DMS 273 treated with DMSO at 0.1 percent for 48 hours (cell line): ENCODE measurements at regions not wholly inside any gene's neighbourhood (a gene's known extent, or its start where the extent isn't known, plus 50 kb on each side); places are given as distances from the start of the nearest gene placed in this dataset.
"Not testable (repeated sequence)": the region's sequence is repeated elsewhere in the genome, so short reads cannot be mapped to it uniquely, and the experiment has no call there.

Experiments used
- DNase-seq: peaks from one replicate; lab custom pipeline; 2025; lab: John Stamatoyannopoulos, UW

- DNase-seq = no peak
Measured at GRCh38 chr12:30345744-30346471, 349.8 kb downstream of the IPO8 start.

- no peak for DNase-seq
Measured at GRCh38 chr12:30330565-30330964, 365.1 kb downstream of the IPO8 start.

- DNase-seq = no peak
Measured at GRCh38 chr12:30329281-30329680, 366.4 kb downstream of the IPO8 start.

DNA sequence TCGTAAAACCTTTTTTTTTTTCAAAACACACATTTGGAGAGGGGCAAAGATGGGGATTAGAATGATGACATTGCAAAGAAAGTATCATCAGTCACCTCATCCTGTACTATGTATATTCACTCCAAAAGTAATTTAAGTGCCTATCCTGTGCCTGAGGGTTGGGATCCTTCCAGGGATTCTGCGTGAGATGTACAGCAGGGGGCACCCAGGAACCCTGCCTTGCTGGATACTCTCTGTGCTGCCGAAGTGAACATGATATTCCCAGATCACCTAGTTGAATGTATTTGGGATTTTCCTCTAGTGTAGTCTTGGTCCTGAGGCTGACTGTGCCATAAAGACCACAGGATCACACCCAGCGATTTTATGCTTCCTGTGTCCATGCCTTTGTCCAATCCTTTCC lies 372.7 kb downstream of the IPO8 start:
- DNase-seq = no peak

- DNase-seq = no peak
Measured at GRCh38 chr12:30320561-30320960, 375.1 kb downstream of the IPO8 start.

DNA sequence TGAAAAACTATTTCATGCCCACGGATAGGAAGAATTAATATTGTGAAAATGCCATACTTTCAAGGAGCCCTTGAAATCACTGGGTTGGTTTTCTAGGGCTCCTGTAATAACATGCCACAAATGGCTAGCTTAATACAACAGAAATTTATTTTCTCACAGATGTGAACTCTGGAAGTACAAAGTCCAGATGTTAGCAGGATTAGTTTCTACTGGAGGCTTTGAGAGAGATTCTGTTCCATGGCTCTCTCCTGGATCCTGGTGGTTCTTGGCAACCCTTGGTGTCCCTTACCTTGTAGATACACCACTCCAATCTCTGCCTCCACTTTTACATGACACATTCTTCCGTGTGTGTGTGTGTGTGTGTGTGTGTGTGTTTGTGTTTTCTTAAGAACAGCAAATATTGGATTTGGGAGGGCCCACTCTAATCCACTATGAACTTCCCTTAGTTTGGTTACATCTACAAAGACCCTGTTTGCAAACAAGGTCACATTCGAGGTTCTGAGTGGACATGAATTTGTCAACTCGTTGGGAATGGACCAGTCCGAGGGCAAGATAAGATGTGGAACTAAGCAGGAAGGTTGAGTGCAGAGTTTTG lies 381.1 kb downstream of the IPO8 start:
- DNase-seq = no peak

DNA sequence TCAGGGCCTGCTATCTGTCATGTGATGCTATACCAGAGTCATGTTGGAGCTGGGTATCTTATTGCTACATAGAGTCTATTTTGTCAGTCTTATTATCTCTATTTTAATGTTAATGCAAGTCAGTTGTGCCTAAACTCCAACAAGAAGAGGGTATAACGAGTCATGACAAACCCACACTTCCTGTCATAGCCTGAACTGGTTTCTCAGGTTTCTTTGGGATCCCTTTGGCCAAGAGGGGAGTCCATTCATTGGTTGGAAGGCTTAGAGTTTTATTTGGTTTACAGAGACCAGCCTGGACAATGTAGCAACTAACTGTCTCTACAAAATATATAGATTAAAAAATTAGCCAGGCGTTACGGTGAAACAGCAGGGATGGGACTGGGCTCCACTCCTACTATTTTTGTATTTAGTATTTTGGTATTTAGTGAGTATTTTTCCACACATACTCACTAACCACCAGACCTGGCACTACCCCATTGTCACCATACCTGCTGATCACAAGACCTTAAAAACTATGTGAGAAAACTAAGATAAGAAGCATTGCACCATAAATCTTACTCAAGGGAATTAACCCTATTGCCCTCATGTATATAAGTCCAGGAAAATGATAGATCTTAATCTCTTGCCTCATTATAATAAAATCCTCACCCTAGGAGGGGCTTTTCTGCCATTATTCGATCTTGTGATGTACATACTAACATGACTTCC lies 387.5 kb downstream of the IPO8 start:
- DNase-seq = no peak

DNA sequence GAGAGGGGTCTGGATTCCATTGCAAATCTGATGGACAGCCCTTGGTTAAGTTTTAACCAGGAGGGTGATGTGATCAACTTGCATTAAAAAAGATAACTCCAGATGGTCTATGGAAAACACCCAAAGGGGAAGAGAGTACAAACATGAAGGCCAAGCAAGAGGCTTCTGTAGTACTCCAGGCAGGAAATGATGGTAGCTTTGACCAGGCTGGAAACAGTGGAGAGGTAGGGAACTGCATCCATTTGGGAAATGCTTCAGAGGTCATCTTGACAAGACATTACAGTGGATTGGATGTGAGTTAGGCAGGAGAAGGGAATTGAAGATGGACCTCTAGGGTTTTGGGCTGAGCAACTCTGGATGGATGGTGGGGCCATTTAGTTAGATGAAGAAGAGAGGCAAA lies 391.1 kb downstream of the IPO8 start:
- DNase-seq = no peak

DNA sequence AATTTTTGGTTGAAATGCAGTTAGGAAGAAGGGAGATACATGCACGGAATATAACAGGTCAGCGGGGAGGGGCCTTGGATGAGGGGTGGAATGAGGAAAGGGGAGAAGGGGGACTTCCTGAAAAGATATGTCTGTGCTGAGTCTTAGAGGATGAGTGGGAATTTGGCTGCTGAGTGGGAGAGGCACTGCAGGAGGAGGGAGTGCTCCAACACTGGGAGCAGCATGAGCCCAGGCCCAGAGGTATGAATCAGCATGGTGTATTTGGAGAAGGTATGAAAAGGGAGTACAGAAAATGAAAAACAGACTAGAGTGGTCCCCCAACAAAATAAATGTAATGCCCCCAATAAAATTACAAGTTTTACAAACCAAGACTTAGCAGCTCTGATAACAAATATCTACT lies 394.4 kb downstream of the IPO8 start:
- no peak for DNase-seq

DNA sequence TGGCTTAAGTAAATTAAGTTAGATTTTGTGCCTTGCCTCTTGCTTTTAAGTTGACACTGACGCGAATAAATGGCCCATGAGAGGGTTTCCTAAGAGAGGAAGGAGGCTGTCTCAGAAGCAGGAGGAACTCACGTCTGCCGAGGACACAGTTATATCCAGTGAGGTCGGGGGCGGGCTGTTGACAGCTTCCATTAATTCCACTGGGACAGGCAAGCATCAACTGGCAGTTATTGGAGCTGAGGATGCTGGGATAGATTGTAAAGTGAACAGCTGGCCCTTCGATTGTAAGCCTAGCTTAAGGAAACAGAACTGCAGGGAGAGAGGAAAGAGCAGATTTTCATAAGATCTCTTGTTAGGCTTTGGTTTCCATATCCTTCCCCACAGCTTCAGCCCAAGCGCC lies 399.2 kb downstream of the IPO8 start:
- no peak for DNase-seq

- DNase-seq = peak; percentile 1
Measured at GRCh38 chr12:30286345-30286926, 409.2 kb downstream of the IPO8 start.

- DNase-seq = no peak
Measured at GRCh38 chr12:30278401-30278800, 417.3 kb downstream of the IPO8 start.

GRCh38 chr12:30272515-30272914 lies 423.2 kb downstream of the IPO8 start:
- not testable (repeated sequence) for DNase-seq

GRCh38 chr12:30269496-30269895 lies 426.2 kb downstream of the IPO8 start:
- DNase-seq = no peak

GRCh38 chr12:30268041-30268440 lies 427.6 kb downstream of the IPO8 start:
- DNase-seq = no peak

DNA sequence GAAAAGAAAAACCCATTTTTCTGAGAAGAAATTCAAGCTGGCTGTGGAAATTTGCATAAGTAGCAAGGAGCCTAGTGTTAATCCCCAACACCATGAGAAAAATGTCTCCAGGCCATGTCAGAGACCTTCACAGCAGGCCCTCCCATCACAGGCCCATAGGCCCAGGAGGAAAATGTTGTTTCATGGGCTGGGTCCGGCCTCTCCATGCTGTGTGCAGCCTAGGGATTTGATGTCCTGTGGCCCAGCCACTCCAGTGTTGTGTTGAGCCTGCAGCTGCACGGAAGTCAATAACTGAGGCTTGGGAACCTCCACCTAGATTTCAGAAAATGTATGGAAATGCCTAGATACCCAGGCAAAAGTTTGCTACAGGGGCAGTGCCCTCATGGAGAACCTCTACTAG lies 432.2 kb downstream of the IPO8 start:
- no peak for DNase-seq

GRCh38 chr12:30257618-30258017 lies 438.1 kb downstream of the IPO8 start:
- DNase-seq = no peak

DNA sequence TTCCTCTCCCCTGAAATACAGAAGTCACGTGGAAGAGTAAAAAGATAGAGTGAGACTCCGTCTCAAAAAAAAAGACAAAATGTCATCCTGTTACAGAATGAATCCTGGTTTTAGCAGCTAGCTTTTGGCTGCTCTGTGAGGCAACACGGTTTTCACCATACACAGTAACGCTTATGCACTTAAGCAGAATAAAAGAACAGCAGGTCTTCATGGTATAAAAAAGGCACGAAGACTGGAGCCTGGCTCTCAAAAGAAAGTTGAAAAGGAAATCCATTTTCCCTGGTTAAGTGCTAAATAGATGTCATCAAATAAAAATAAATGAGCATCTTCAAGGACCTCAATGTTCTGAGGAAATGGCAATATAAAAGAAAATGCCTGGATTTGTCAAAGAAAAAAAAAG lies 444.1 kb downstream of the IPO8 start:
- DNase-seq = no peak

DNA sequence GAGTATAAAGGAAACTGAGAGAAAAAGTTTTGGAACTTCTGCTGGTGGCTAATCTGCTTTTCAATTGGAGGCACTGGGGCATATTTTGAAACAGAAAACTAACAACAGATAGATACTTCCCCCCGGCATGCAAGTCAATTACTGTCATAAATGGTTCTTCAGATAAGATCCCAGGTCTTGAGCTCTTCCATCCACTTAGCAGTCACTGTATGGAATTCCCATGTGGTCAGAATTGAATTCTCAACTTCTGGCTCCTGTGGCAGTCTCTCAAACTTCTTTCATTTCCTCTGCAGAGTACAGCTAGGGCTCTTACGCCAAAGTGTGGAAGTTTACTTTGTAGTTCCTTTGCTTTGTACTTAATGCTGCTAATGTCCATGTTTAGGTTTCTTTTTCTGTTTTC lies 452.2 kb downstream of the IPO8 start:
- DNase-seq = no peak

- no peak for DNase-seq
Measured at GRCh38 chr12:30219047-30219446, 435.3 kb upstream of the TMTC1 start.

DNA sequence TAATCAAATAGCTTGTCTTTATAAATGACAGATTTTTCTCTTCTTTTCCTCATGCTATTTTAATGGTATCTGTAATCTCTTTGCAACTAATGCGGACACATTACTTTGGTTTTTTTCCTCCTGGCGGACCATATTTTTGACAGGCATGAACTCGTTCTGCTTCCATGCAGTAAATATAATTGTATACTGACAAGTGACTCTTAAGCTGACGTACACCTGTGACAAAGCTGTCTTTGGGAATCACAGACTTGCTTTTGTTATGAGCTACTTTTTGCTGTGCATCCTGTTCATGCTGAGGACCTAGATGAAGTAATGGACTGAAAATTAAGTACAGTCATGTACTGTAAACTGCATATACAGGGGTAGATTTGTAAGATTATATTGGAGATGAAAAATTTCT lies 434.3 kb upstream of the TMTC1 start:
- DNase-seq = no peak

DNA sequence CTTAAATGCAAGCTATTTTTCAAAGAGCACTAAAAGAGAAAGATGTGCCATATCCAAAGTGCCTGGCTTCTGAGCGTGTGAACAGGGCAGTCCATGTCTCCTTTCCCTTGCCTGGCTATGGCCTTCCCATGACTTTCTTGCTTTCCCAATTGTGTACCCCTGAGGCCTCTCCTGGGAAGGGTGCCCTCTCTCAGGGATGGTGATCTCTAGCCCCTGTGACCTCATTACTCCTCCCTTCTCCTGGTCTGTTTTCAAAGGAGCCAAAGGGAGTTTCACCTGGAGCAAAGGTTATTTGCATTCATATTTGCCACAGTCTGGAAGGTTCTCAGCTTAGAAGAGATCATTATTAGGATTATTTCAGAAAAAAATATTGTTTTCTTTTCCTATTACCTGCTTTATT lies 429.4 kb upstream of the TMTC1 start:
- DNase-seq = no peak

GRCh38 chr12:30211743-30212142 lies 428.0 kb upstream of the TMTC1 start:
- no peak for DNase-seq
